ENCODE measurements at regions not wholly inside any gene's neighbourhood (a gene's known extent, or its start where the extent isn't known, plus 50 kb on each side); places are given as distances from the start of the nearest gene placed in this dataset.

DNA sequence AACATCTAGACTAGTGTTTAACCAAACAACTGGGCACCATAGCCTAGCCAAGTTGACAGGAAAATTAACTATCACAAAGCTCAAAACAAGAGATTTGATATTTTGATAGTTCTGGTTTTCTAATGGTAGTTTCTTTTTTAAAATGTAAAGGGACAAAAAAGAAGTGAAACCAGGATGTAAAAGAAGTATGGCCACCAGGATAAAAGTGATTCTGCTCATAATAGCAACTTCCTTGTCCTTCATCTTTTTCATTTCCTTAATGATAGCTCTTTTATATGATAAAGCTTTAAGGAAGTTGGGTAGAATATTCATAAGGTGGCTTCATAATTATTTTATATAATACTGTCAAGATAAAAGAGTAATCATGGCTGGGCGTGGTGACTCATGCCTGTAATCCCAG lies 139.1 kb downstream of the BASP1 start:
- dilution Hi-C loops (cut with HindIII; ENCODE audit: low sequenced_read_pairs, unreplicated experiment) (no loop called here), in situ Hi-C loops (cut with MboI; ENCODE audit: low sequenced_read_pairs) (no loop called here), intact Hi-C loops (cut with micrococcal nuclease) (no loop called here)
- Histone ChIP-seq H3K36me3 (ENCODE audit: control insufficient read depth, insufficient read depth, low read length) (no peaks in the 10 kb centered on the region), H3K56ac (ENCODE audit: extremely low read depth, insufficient read depth, low read length) (no peak overlapping the region), H3K18ac (ENCODE audit: low read depth, low read length) (peak overlapping the region; percentile 60; the same call in 1 of the 2 replicates), H3K27ac (ENCODE audit: insufficient read depth, low read length) (no peak overlapping the region), H2AK9ac (replicated peaks; ENCODE audit: low read depth, low read length, poor library complexity) (no peak overlapping the region), H2BK120ac (ENCODE audit: low read depth, low read length) (peak overlapping the region; percentile 45; the same call in 1 of the 2 replicates), H2BK5ac (ENCODE audit: low read depth, low read length, poor library complexity, severe bottlenecking) (peak overlapping the region; percentile 49), H3K4ac (ENCODE audit: low read depth, low read length) (no peak overlapping the region), H2AK5ac (ENCODE audit: low read depth, low read length) (no peak overlapping the region), H3K4me2 (ENCODE audit: low read depth, low read length) (no peak overlapping the region), H3K4me1 (ENCODE audit: control insufficient read depth, insufficient read depth, low read length) (no peaks in the 10 kb centered on the region; the same call in 1 of the 2 replicates), H2BK20ac (ENCODE audit: low read depth, low read length) (peak overlapping the region; percentile 74; the same call in 1 of the 2 replicates), H3K4me3 (ENCODE audit: insufficient read depth, low read depth, low read length) (no peak overlapping the region), H4K5ac (ENCODE audit: low read depth, low read length) (no peak overlapping the region; the same call in 1 of the 2 replicates), H4K20me1 (ENCODE audit: insufficient read depth, low read length) (no peaks in the 10 kb centered on the region), H2AFZ (replicated peaks; ENCODE audit: low read length, poor library complexity) (no peak overlapping the region), H4K8ac (ENCODE audit: low read depth in 2 of 2, low read length in 2 of 2) (no peak overlapping the region), H3K9me1 (ENCODE audit: insufficient read depth, low read length) (no peaks in the 10 kb centered on the region), H3K23ac (ENCODE audit: low read depth, low read length) (no peak overlapping the region), H3K9me3 (ENCODE audit: control insufficient read depth, insufficient read depth, low read length) (no peaks in the 10 kb centered on the region; the same call in 1 of the 2 replicates), H2BK15ac (ENCODE audit: low read depth, low read length) (peak overlapping the region; percentile 64; the same call in 1 of the 3 replicates), H3K9ac (ENCODE audit: low read depth, low read length) (no peak overlapping the region), H3K14ac (replicated peaks; ENCODE audit: low read depth, low read length) (no peak overlapping the region), H3K79me1 (ENCODE audit: low read depth in 1 of 2, low read length in 2 of 2) (no peaks in the 10 kb centered on the region), H3K27me3 (ENCODE audit: control insufficient read depth, insufficient read depth, low read length) (no peaks in the 10 kb centered on the region), H4K91ac (ENCODE audit: insufficient read depth, low read depth, low read length) (no peak overlapping the region)
- BruUV-seq (replicated peaks): no TSS peak
- WGBS, 2 experiments (ENCODE audit: extremely low coverage in 2 of 2, insufficient read length in 1 of 2): no CpG with 5 or more reads among the region's 1 CpG
- ChIA-PET POLR2A (ENCODE audit: unreplicated experiment) (interaction anchor here (0.6 kb wide), 1 partner anchor 138 kb away, joined by 5 read pairs; no protein-coding TSS in a partner anchor), CTCF (interaction anchor here (0.5 to 1.3 kb wide), 2 partner anchors 9 to 125 kb away, joined by 3 to 4 read pairs; no protein-coding TSS in a partner anchor)
- ATAC-seq (ENCODE audit: low read depth) (no peak), DNase-seq (no peak)
- TF ChIP-seq NFE2L2 (IDR thresholded peaks at IDR 0.05; ENCODE audit: low read depth, low read length) (no peak), BHLHE40 (IDR thresholded peaks at IDR 0.05; ENCODE audit: low read depth, low read length) (no peak), MXI1 (IDR thresholded peaks at IDR 0.05; ENCODE audit: borderline replicate concordance, low read depth, low read length) (no peak), RAD21 (IDR thresholded peaks at IDR 0.05; ENCODE audit: low read length) (no peak), MAFK (IDR thresholded peaks at IDR 0.05; ENCODE audit: low read depth, low read length) (no peak), SMC3 (IDR thresholded peaks at IDR 0.05; ENCODE audit: low read depth, low read length) (no peak), CTCF (conservative IDR thresholded peaks at IDR 0.05; ENCODE audit: low read depth, low read length) (no peak), USF2 (IDR thresholded peaks at IDR 0.05; ENCODE audit: low read depth, low read length) (no peak), CEBPB (IDR thresholded peaks at IDR 0.05; ENCODE audit: low read depth, low read length) (no peak)

Measured in IMR-90 (cell line).